GM18508 (cell line): ENCODE measurements at regions not wholly inside any gene's neighbourhood (a gene's known extent, or its start where the extent isn't known, plus 50 kb on each side); places are given as distances from the start of the nearest gene placed in this dataset.

Experiments used
- ATAC-seq: cut with Tn5 transposase; IDR thresholded peaks from one replicate; pipeline ENCODE4 v1.9.1; 2021; ENCODE audit warnings: moderate number of reproducible peaks; ENCODE audit not compliant: insufficient read depth, unreplicated experiment

GRCh38 chr5:74303578-74303977, 336.9 kb downstream of the ENC1 start:
- no peak for ATAC-seq

- no peak for ATAC-seq
Observed at GRCh38 chr5:74301576-74301975, 339.0 kb downstream of the ENC1 start.

- no peak for ATAC-seq
Observed at GRCh38 chr5:74300808-74301389, 339.6 kb downstream of the ENC1 start.

GRCh38 chr5:74299833-74300232, 340.7 kb downstream of the ENC1 start:
- ATAC-seq = no peak

GRCh38 chr5:74296685-74297408, 343.7 kb downstream of the ENC1 start:
- no peak for ATAC-seq

DNA sequence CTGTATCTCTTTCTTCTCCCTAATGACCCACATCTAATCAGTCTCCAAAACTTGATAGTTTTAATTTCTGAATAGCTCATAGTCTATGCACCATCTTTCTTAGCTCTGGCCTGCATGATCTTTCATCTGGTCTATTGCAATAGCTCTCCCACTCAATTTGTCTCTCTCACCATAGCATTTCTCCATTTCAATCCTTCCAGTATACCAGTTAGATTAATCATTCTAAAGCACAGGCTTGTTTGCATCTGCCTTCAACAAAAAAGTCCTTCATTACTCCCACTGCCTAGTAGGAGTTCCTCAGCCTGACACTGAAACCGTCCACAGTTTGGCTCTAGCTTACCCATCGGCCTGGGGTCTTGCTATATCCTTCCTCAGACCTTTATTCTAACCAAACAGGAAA, 344.9 kb downstream of the ENC1 start:
- ATAC-seq = no peak

GRCh38 chr5:74295141-74295540, 345.4 kb downstream of the ENC1 start:
- no peak for ATAC-seq

GRCh38 chr5:74294231-74294705, 346.3 kb downstream of the ENC1 start:
- ATAC-seq = no peak

DNA sequence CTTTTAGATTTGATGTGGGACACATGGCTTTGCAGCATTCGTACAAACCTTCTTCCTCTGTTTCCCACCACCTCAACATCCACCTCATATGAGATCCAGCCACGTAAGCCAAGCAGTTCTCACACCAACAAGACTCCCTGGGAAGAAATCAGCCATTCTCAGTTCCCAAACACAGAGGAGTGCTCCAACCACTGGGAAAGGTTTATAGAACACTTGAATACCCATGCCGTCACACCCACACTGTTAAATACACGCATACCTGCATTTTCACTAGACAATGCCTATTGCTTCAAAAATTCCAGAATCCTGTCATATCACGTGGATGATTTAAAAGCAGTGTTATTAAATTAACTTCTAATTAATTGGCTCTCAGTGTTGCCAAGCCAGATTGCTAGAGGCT, 347.3 kb downstream of the ENC1 start:
- no peak for ATAC-seq

DNA sequence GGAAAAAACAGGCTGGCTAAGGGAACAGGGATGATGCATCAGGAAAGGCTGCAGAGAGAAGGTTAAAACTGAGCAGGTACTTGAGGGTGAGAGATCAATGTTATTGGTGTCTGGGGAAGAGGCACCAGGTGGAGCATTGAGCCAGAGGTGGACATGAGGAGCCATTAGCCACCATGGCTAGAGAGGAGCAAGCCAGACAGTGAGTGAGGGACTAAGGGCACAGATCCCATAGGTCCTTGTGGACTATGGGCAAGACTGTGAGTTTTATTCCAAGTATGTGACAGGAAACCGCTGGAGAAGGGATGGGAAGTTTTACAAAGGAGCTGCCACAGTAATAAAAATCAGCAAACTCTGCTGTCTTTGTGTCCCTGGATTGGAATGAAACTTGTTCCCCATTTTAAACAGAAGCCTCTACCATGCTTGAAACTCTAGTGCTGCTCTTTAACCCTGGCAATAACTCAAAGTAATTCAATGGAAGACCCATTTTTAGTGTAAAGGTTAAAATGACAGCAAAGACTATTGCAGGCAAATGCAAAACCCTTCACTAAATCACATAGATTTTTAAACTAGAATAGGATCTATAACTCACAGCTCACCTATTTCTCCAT, 349.8 kb downstream of the ENC1 start:
- no peak for ATAC-seq

DNA sequence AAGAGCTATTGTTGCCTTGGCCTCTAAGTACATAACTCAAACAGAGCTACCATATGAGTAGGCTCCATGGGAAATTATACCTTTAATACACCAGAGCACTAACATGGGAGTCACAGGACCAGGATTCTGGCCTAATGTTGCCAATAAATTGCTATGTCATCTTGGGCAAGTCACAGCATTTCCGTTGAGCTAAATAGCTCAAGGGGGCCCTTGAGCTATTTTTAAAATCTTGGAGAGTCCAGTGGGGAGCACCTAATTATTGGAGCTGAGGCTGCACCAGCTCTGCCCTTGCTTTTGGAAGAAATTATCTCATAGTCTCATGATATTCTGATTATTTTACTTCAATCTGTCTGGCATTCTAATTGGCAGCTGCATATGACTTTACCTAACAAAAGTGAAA, 350.8 kb downstream of the ENC1 start:
- no peak for ATAC-seq

DNA sequence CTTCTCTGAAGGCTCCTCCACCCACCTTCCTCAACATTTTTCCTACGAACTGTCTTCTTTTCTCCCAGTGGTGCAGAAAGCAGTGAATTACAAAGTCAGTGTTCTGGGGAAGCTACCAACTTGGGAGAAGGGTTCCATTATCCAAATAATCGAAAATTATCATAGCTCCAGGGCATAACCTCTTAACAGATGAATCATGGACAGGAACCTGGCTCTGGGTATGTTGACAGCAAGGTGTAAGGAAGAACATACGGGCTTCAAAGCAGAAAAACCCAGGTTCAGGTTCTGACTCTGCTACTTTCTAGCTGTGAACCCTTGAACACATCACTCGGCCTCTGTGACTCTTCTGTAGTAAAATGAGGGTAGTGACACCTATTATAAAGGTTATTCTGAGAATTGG, 351.3 kb downstream of the ENC1 start:
- no peak for ATAC-seq

DNA sequence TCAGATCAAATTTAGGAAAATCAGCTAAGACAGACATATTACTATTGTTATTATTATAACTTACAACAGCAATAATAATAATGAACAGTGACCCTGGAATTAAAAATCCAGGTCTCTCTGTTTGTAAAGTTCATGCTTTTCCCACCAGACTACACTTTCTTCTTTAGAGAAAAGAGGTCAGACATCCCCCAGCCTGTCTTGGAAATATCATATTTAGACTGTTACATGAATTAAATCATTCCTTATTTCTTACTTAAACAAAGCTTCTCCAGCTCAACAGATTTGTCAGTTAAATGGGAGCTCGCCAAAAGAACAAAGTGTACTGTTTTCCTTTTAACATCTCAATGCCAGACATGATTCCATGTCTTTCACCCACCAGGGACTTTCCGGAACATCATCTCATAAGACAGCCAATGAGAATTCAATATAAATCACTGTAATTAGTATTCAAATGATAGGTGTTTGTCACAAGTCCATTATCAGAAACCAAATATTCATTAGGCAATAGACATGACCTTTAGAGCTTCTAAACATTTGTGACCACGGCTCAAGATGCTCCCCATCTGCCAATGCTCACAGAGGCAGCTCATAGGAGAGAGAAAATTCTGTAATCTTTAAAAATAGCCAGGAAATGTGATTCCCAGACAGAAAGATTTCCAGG, 351.9 kb downstream of the ENC1 start:
- no peak for ATAC-seq

DNA sequence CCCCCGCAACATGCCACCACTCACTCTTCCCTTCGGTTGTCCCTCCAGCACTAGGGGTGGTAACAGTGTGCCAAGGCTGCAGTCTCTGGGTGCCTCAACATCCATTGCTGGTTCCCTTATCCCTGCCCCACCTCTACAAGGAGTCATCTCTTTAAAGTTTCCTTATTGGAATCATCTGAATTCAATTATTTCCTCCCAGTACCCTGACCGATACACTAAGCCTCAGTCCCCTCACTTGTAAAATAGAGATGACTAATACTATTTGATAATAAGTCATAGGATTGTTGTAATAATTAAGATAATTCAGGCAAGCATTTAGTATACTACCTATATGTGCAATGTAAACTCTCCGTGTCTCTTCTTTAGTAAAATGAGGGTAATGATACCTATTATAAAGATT, 352.5 kb downstream of the ENC1 start:
- no peak for ATAC-seq

DNA sequence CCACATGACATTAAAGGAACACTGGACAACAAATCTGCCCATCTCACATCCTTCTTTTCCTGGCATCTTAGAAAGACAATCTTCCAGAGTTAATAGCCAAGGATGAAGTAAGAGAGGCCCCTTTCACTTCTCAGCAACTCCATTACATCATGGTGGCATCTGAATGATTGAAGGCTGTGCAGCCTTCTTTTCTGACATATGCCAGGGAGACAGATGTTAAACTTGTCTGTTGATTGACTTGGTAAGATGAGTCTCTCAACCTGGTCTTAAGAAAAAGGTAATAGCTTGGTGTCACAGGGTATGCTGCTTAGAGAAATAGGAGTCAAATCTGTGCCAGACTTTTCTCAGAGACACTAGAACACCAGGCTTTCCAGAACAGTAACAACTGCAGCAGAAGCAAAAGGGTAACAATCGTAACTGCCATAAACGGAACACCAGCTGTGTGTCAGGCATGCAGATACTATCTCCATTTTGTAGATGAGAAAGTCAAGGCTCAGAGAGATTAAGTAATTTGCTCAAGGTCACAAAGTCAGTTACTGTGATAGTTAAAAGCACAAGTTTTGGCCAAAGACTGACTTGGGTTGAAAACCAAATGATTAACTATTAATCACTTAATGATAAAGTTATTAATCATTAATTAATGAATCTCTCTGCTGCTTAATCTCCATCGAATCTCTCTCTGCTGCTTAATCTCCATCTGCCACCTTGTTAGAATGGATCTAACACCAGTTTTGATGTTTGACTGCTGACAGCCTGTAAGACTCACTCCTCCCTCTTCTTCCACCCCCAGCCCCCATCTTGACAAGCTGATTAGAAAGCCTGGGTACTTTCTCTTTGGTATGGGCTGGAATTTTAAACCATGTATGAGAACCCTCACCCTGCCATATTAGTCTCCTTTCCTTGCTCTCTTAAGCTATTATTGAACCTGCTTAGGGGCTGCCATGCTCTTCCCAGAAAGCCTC, 353.5 kb downstream of the ENC1 start:
- no peak for ATAC-seq

- no peak for ATAC-seq
Observed at GRCh38 chr5:74285675-74286280, 354.8 kb downstream of the ENC1 start.

DNA sequence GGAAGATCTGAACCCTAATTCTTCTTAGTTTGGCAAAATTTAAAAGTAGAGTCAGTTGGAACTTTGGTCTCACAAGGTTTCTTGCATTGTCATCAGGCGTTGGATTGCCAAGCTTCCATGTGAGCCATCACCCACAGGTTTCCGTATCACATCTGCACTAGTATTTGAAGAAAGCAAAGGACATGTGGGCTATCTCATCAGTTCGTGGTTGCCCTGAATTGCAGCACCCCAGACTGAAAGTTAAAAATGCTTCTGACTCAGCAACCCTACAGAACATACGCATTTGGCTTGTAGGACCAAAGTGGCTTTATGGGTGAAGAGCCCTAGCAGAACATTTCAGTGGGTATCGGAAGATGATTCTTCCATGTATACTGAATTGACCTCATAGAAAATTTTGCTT, 358.0 kb downstream of the ENC1 start:
- no peak for ATAC-seq

DNA sequence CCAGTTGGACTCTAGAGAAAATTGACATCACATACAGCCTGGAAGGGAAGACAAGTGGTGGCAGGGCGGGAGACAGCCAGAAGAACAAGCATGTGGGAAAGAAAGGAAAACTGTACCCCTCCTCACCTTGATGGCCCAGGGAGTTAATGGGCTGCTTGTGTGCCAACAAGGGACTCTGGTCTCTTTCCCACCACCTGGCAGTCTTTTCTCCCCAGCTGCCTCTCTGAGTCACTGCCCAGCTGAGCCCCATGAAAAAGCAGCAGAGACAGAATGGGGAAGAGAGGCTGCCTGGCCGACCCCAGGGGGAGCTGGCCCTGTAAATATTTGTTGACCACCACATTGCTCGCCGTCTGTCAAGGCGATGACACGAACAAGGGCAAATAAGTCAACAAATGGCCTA, 359.4 kb downstream of the ENC1 start:
- no peak for ATAC-seq

- no peak for ATAC-seq
Observed at GRCh38 chr5:74280306-74280705, 360.2 kb downstream of the ENC1 start.

DNA sequence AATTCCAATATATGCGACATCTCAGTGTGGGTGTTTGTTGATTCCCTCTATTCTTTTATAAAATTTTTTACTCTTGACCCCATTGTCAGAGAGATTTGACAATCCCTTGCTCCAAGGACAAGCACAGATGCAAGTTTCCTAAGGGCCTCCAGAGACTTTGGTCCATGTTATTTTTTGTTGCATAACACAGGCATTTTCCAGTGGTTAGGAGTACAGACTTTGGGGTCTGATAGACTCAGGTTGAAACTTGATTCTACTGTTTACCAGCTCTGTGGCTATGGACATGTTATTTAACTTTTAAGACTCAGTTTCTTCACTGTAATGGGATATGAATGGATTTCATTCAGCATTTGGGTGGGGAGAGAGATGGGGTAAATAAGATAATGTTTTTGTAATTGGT, 361.3 kb downstream of the ENC1 start:
- no peak for ATAC-seq
